NCI-H2107 (cell line): ENCODE measurements at regions not wholly inside any gene's neighbourhood (a gene's known extent, or its start where the extent isn't known, plus 50 kb on each side); places are given as distances from the start of the nearest gene placed in this dataset.

Experiments used
- DNase-seq: peaks from one replicate; lab custom pipeline; 2025; lab: John Stamatoyannopoulos, UW

DNA sequence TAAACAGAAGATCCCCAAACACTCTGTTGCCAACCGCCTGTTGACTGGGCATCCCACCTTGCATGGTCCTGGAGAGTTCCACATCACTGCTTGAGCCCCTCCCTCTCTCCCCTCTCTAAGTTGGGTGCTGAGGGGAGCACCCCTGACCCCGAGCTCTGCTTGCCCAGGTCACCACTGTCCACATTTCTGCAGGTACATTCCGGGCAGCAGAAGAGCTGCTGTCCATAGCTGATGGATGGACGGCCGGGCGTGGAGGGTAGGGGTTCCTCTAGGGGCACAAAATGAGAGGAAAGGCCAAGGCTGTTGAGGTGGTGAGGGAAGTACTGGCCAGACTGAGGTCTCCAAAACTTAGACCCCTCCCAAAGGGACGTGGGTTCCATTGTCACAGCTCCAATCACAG lies 227.4 kb upstream of the PPP2R2D start:
- DNase-seq, result no peak

DNA sequence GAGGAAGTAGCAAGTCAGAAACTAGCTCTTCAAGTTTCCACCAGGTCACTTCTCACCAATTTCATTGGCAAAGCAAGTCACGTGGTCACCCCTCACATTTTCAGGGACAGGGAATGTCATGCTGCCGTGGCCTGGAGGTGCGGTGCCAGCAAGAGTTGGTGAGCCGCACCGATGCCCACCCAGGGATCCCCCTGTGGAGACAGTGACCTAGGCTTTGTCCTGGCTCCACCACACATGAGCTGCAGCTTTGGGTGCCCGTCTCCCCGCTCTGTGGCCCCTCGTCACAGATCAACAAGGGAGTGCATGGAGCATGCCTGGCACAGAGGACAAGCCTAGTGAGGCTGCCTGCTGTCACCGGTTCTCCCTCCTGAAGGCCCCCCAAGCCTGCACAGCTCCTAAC lies 226.7 kb upstream of the PPP2R2D start:
- DNase-seq, result no peak

GRCh38 chr10:131675104-131675503 lies 225.7 kb upstream of the PPP2R2D start:
- DNase-seq, result no peak

DNA sequence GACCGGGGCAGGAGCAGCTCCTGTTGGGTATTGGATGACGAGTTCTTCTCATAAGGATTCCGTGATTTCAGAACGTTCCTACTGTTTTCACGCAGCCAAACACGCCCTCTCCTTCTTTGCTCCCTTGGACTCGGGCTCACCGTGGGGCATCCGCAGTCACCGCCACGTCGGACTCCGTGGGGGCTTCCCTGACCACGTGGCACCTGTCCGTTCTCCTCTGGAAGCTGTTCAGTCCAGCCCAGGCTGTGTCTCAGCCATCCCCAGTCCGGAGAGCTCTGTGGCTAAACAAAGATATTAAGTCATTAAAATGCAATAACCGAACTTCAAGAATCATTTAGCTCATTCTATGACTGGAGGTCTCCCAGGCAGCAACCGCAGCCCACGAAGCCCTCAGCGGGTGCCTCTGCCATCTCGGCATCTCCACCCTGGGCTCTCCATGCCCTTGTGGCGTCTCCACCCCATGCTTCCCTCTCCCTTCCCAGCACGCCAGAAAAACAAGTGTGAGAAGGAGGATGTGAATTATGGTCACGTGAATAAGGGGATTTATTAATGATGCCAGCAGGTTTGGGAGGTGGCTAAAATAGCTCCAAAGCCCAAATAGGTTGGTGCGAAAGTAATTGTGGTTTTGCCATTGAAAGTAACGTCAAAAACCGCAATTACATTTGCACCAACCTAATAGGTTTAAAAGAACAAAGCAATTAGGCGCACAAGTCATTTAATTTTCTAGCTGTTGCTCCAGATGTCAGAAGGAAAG lies 224.6 kb upstream of the PPP2R2D start:
- no peak for DNase-seq

GRCh38 chr10:131676800-131677421 lies 223.9 kb upstream of the PPP2R2D start:
- peak; percentile 8 for DNase-seq

GRCh38 chr10:131677671-131678070 lies 223.1 kb upstream of the PPP2R2D start:
- no peak for DNase-seq

DNA sequence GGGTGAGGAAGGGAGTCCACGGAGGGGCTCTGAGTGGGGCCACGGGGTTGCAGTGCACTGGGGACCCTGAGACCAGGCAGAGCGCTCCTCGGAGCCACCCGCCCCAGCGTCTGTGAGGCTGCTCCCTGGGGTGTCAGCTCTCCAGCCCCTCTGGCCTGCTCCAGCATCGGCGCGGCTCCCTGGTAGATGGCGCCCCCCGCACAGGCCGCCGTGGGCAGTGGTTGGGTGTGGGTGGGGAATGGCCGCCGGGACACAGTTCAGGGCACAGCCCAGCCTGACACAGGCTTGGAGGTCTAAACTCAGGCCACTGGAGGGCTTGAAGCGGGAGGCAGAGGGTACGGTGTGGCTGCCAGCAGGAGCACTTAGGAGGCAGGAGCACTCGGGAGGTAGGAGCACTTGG lies 222.6 kb upstream of the PPP2R2D start:
- no peak for DNase-seq

DNA sequence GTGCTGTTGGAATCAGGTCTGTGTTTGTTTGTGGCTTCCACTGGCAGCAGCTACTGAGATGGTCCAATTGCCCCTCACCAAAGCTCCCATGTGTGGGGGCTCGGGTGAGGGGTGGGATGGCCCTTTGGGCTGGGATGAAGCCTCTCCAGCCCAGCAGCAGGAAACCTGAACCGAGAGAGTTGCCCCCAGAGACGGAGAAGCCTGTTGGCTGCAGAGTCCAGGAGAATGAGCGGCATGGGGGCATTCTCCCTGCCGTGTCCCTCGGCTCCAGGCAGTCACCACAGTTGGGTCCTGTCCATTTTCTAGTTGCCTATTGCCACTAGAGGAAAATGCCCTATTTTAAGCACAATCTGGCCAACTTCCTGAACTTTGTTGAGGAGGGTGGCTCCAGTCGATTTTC lies 222.2 kb upstream of the PPP2R2D start:
- no peak for DNase-seq

DNA sequence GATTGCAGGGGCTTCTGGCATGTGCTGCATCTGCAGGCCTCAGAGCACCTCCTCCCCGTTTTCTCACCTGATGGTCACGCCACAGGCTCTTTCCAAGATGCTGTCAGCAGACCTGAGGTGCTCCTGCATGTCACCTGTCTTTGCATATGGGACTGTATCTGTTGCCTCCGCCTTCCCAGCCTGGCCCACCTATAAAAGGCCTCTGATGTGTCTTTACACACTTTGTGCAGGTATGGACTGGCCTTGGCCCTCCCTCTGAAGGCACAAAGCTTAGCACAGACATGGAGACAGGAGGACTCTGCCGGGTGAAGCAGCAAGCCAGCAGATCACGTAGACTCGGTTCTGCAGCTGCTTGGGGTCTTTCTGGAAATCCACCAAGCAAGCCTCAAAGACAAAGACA lies 220.9 kb upstream of the PPP2R2D start:
- DNase-seq, result no peak

DNA sequence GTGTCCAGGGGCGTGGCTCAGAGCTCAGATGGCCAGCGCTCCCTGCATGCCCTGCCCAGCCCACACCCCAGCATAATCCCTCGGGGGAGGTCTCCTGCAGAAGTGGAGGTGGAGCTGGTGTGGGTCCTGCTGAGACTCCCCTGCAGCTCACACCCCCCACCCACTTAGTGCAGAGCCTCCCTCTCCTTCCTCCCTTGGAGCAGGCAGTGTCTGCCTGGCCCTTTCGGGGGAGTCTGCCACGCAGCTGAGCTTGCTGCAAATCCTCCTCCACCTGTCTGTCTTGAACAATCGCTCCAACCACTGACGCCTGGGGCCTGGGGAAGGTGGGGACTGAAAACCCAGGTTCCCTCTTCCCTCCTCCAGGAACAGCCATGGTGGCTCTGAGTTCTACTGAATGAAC lies 219.7 kb upstream of the PPP2R2D start:
- no peak for DNase-seq

DNA sequence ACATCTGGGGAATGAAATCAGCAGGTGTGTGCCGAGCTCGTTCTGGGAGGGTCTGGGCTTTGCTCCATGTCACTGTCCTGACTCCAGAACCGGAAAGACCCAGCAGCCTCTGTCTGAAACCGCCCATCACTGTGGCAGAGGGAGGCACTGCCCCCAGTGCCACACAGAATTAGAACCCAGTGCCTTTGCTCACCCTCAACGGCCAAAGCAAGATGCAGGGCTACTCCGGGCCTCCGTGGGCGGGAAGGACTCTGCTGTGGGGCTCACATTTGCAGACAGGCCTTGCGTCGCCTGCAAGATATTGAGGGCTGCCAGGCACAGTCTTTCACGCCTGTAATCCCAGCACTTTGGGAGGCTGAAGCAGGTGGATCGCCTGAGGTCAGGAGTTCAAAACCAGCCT lies 219.2 kb upstream of the PPP2R2D start:
- no peak for DNase-seq

GRCh38 chr10:131682271-131682962 lies 218.4 kb upstream of the PPP2R2D start:
- no peak for DNase-seq

DNA sequence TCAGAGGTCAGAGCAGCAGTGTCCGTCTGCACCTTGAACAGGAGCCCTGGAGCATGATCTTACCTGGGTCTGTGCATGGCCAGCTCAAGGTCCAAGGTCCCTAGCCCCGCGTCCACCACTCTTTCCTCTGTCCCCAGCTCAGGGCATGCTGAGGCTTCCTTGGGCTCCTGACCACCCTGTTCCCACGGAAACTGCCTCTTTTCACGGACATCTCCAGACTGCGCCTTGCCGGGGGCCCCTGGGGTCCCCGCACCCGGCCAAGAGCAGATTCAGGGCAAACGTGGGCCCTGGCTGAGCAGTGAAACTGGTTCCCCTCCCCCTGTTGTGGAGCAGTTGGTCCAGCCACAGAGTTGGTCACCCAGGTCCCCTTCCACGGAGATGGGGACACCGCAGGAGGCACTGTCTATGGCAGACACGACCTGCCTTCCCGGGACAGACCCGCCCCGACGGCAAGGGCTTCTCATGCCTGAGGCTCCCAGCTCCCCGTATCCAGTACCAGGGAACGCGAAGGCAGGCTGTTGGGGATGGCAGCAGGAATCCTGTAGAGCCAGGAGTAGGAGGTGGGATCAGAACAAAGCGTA lies 217.4 kb upstream of the PPP2R2D start:
- DNase-seq, result no peak

DNA sequence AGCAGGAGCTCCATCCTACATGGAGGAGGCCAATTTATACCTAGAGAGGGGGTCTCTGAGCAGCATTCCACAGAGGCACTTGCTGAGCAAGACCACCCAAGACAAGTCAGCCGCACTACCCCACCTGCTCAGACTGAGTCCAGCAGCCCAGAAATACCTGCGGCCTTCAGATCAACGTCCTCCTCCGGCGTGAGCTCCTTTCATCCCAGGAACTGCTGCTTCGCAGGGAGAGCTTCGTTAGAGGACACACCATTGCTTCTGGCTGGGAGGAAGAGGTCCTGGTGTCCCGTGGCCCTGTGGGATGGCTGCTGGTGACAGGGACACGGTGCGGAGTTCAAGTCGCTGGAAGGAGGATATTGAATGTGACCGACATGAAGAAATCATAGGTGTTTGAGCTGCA lies 216.9 kb upstream of the PPP2R2D start:
- no peak for DNase-seq

DNA sequence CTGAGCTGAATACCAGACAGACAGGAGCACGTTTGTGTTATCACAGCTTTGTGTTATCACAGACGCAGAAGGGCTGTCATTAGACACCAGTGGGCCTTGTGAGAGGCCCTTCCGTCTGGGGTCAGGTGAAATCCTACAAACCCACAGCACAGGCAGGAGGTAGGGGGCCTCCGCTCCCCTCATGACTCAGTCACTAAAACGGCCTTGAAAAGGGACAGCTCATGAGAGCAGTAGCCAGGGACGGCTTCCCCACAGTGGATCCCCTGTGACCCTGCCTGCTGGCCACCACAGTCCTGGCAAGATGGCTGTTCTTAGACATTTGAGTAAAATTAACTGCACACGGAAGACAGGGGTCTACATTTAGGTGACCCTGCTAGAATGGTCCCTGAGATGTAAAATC lies 215.8 kb upstream of the PPP2R2D start:
- DNase-seq, result no peak

- DNase-seq, result no peak
Measured at GRCh38 chr10:131685576-131685975, 215.2 kb upstream of the PPP2R2D start.

DNA sequence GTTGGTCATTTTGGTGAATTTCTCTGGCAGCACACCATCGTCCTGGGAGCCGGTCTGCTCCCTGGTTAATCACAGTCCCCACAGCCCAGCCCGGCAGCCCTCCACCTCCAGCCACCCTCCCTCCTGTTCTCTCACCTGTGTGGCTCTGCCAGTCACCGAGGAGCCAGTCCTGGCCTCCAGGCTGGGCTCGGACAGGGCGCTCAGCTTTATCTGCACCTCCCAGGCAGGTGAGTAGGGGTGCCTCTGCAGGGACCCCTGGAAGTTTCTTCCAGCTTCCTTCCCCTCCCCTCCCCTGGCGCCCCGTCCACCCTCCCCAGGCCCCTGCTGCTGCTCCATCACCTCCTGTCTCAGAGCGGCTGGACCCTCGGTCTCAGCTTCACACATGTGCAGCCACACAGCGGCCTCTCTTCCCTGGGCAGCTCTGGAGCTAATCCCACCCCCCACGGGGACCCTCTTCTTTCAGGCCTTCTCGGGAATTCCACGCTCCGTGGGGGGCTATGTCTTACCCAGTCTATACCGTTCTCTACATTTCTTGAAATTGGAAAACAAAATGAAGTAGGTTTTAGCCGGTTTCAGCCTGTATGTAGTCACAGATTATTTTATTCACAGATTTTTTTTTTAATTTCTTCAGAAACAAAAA lies 213.9 kb upstream of the PPP2R2D start:
- no peak for DNase-seq

GRCh38 chr10:131688304-131688703 lies 212.5 kb upstream of the PPP2R2D start:
- no peak for DNase-seq

- no peak for DNase-seq
Measured at GRCh38 chr10:131689016-131689415, 211.8 kb upstream of the PPP2R2D start.

- no peak for DNase-seq
Measured at GRCh38 chr10:131689486-131689885, 211.3 kb upstream of the PPP2R2D start.

- no peak for DNase-seq
Measured at GRCh38 chr10:131689954-131690757, 210.7 kb upstream of the PPP2R2D start.

- DNase-seq, result no peak
Measured at GRCh38 chr10:131690805-131691239, 210.0 kb upstream of the PPP2R2D start.
